ENCODE measurements at regions not wholly inside any gene's neighbourhood (a gene's known extent, or its start where the extent isn't known, plus 50 kb on each side); places are given as distances from the start of the nearest gene placed in this dataset.

DNA sequence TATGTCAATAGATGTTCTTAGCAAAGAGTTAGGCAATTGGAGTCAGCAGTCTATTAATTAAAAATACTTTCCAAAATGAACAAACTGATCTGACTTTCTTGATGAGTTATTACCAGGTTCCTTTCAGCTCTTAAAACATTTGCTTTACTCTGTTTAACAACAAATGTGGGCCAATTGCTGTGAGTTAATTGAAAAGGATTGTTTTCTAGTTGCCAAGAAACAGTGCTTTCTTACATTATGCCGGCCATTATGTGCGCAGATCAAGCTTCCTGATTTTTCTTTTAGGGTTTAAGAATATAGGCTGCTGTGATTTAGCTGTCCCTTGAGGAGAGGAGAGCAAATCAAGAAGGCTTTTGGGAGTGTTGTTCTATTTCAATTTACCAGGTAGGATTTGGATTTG lies 50.5 kb upstream of the ITPRID2 start:
- DNase-seq = no peak

Data from activated CD4-positive, alpha-beta T cell treated with anti-CD3 and anti-CD28 coated beads, Interleukin-10, Interleukin-2, amounts not matched to agents 100 ng/mL and 50 ng/mL, durations not matched to agents 16 hours and 8 hours (primary cell).